GM10266 (cell line): ENCODE measurements at regions not wholly inside any gene's neighbourhood (a gene's known extent, or its start where the extent isn't known, plus 50 kb on each side); places are given as distances from the start of the nearest gene placed in this dataset.
"Not testable (repeated sequence)": the region's sequence is repeated elsewhere in the genome, so short reads cannot be mapped to it uniquely, and the experiment has no call there.

Source experiments
- DNase-seq: peaks from one replicate; pipeline ENCODE4 v3.0.0; 2012; ENCODE audit errors: extremely low spot score
- CTCF ChIP-seq: IDR thresholded peaks from 2 replicates; pipeline ENCODE4 v1.5.1; 2012; ENCODE audit warnings: mild to moderate bottlenecking, low read depth; ENCODE audit not compliant: control insufficient read depth, insufficient read depth; ENCODE audit errors: missing control alignments

GRCh38 chr12:93234641-93235040, 143.1 kb upstream of the NUDT4 start:
- TF ChIP-seq CTCF: no peak
- DNase-seq: no peak

- TF ChIP-seq CTCF: no peak
- no peak for DNase-seq
Measured at GRCh38 chr12:93235881-93236280, 141.8 kb upstream of the NUDT4 start.

- TF ChIP-seq CTCF: no peak
- no peak for DNase-seq
Measured at GRCh38 chr12:93237235-93237915, 140.3 kb upstream of the NUDT4 start.

GRCh38 chr12:93238512-93239262, 139.0 kb upstream of the NUDT4 start:
- not testable (repeated sequence) for DNase-seq

- not testable (repeated sequence) for DNase-seq
Measured at GRCh38 chr12:93239789-93240188, 137.9 kb upstream of the NUDT4 start.

- DNase-seq: no peak
- TF ChIP-seq CTCF: no peak
Measured at GRCh38 chr12:93242154-93242972, 135.4 kb upstream of the NUDT4 start.

- no peak for TF ChIP-seq CTCF
- DNase-seq: no peak
Measured at GRCh38 chr12:93243382-93243688, 134.4 kb upstream of the NUDT4 start.

GRCh38 chr12:93243689-93244513, 133.8 kb upstream of the NUDT4 start:
- TF ChIP-seq CTCF: no peak
- DNase-seq: no peak
